ENCODE measurements at regions not wholly inside any gene's neighbourhood (a gene's known extent, or its start where the extent isn't known, plus 50 kb on each side); places are given as distances from the start of the nearest gene placed in this dataset.

- FAIRE-seq (no peak), DNase-seq (ENCODE audit: low read depth, low spot score) (no peak)
- no peaks in the 10 kb centered on the region for H4K20me1 ChIP-seq (ENCODE audit: control insufficient read depth, extremely low read depth, insufficient read depth, low read length)
- no peaks in the 10 kb centered on the region for H3K9me3 ChIP-seq (ENCODE audit: control insufficient read depth, low read depth, low read length)
- H3K36me3 ChIP-seq (ENCODE audit: control insufficient read depth in 2 of 2, extremely low read depth in 1 of 2, insufficient read depth in 2 of 2, low read length in 2 of 2) = no peaks in the 10 kb centered on the region
- H3K27ac ChIP-seq (ENCODE audit: control insufficient read depth, insufficient read depth, low read length) = no peak overlapping the region
- no peak overlapping the region for H3K4me2 ChIP-seq (ENCODE audit: control insufficient read depth, extremely low read depth, insufficient read depth, low read depth, low read length)
- no peaks in the 10 kb centered on the region for H3K79me2 ChIP-seq (ENCODE audit: control insufficient read depth, insufficient read depth, low read length)
- dilution Hi-C loops (cut with MboI; ENCODE audit: extremely low pct_ligation_motif_present, low sequenced_read_pairs) = no loop called here
- no peaks in the 10 kb centered on the region for H3K9me1 ChIP-seq (ENCODE audit: control insufficient read depth, extremely low read depth, insufficient read depth, low read length)
- no peak overlapping the region for H3K4me3 ChIP-seq (ENCODE audit: control insufficient read depth in 2 of 3, extremely low read depth in 1 of 3, insufficient read depth in 2 of 3, low read depth in 1 of 3, low read length in 3 of 3)
- H2AFZ ChIP-seq (ENCODE audit: control insufficient read depth, low read length) = no peak overlapping the region
- no peaks in the 10 kb centered on the region for H3K27me3 ChIP-seq (ENCODE audit: control insufficient read depth, extremely low read depth, insufficient read depth, low read length)
- no peak overlapping the region for H3K9ac ChIP-seq (ENCODE audit: control insufficient read depth, extremely low read depth, insufficient read depth, low read length)
- no peak for TF ChIP-seq CTCF (optimal IDR thresholded peaks at IDR 0.05 in 1 of 3, IDR thresholded peaks at IDR 0.05 in 1 of 3, conservative IDR thresholded peaks at IDR 0.05 in 1 of 3; ENCODE audit: extremely low read depth in 1 of 3, insufficient read depth in 2 of 3, low read length in 3 of 3)
- no peak for TF ChIP-seq EZH2 (IDR thresholded peaks at IDR 0.05; ENCODE audit: low read length)
- H3K4me1 ChIP-seq (ENCODE audit: control insufficient read depth, extremely low read depth, insufficient read depth, low read length) = no peaks in the 10 kb centered on the region
Measured at GRCh38 chr10:29186221-29186620, 102.6 kb upstream of the LYZL1 start.

GRCh38 chr10:29189256-29189655 lies 99.6 kb upstream of the LYZL1 start:
- no peaks in the 10 kb centered on the region for H3K79me2 ChIP-seq (ENCODE audit: control insufficient read depth, insufficient read depth, low read length)
- H2AFZ ChIP-seq (ENCODE audit: control insufficient read depth, low read length) = no peak overlapping the region
- DNase-seq (ENCODE audit: low read depth, low spot score) (no peak), FAIRE-seq (no peak)
- H3K4me3 ChIP-seq (ENCODE audit: control insufficient read depth in 2 of 3, extremely low read depth in 1 of 3, insufficient read depth in 2 of 3, low read depth in 1 of 3, low read length in 3 of 3) = no peak overlapping the region
- dilution Hi-C loops (cut with MboI; ENCODE audit: extremely low pct_ligation_motif_present, low sequenced_read_pairs) = no loop called here
- H4K20me1 ChIP-seq (ENCODE audit: control insufficient read depth, extremely low read depth, insufficient read depth, low read length) = no peaks in the 10 kb centered on the region
- peaks cover 3% of the 10 kb centered on the region for H3K27me3 ChIP-seq (ENCODE audit: control insufficient read depth, extremely low read depth, insufficient read depth, low read length)
- H3K4me1 ChIP-seq (ENCODE audit: control insufficient read depth, extremely low read depth, insufficient read depth, low read length) = no peaks in the 10 kb centered on the region
- H3K9me1 ChIP-seq (ENCODE audit: control insufficient read depth, extremely low read depth, insufficient read depth, low read length) = no peaks in the 10 kb centered on the region
- no peak overlapping the region for H3K9ac ChIP-seq (ENCODE audit: control insufficient read depth, extremely low read depth, insufficient read depth, low read length)
- H3K9me3 ChIP-seq (ENCODE audit: control insufficient read depth, low read depth, low read length) = no peaks in the 10 kb centered on the region
- TF ChIP-seq EZH2 (IDR thresholded peaks at IDR 0.05; ENCODE audit: low read length) (no peak), CTCF (optimal IDR thresholded peaks at IDR 0.05 in 1 of 3, IDR thresholded peaks at IDR 0.05 in 1 of 3, conservative IDR thresholded peaks at IDR 0.05 in 1 of 3; ENCODE audit: extremely low read depth in 1 of 3, insufficient read depth in 2 of 3, low read length in 3 of 3) (no peak)
- H3K36me3 ChIP-seq (ENCODE audit: control insufficient read depth in 2 of 2, extremely low read depth in 1 of 2, insufficient read depth in 2 of 2, low read length in 2 of 2) = no peaks in the 10 kb centered on the region
- no peak overlapping the region for H3K4me2 ChIP-seq (ENCODE audit: control insufficient read depth, extremely low read depth, insufficient read depth, low read depth, low read length)
- H3K27ac ChIP-seq (ENCODE audit: control insufficient read depth, insufficient read depth, low read length) = no peak overlapping the region
